Stomach (tissue), 8 donors: ENCODE measurements at regions not wholly inside any gene's neighbourhood (a gene's known extent, or its start where the extent isn't known, plus 50 kb on each side); places are given as distances from the start of the nearest gene placed in this dataset.

Experiments
- DNase-seq, 2 donors: peaks; one replicate each; pipeline versions ENCODE4 v3.0.0 to v3.0.0-alpha.2; 2013 to 2019
- H3K27ac ChIP-seq, 5 donors: fragments of 200-600 bp in 4 of 5; sonication (generic) in 4 of 5; one replicate each; pipeline ENCODE4 v1.5.1; 2013 to 2019; ENCODE audit warnings: mild to moderate bottlenecking in 1 of 5, moderate library complexity in 1 of 5
- H3K27me3 ChIP-seq, 3 donors: fragments of 200-600 bp; sonication (generic); one replicate each; pipeline ENCODE4 v1.5.1; 2017 to 2019; ENCODE audit warnings: mixed run types in 1 of 3
- H3K36me3 ChIP-seq, 4 donors: fragments of 200-600 bp; sonication (generic); 1 replicate in 3 of 4; 2 replicates in 1 of 4; pipeline ENCODE4 v1.5.1; 2016 to 2019
- H3K4me1 ChIP-seq, 4 donors: fragments of 200-600 bp; sonication (generic); one replicate each; pipeline ENCODE4 v1.5.1; 2016 to 2019
- H3K4me3 ChIP-seq, 4 donors: fragments of 200-600 bp; sonication (generic) in 3 of 4; one replicate each; pipeline ENCODE4 v1.5.1; 2016 to 2019; ENCODE audit warnings: mild to moderate bottlenecking in 1 of 4
- H3K9me3 ChIP-seq, 4 donors: fragments of 200-600 bp; sonication (generic); one replicate each; pipeline ENCODE4 v1.5.1; 2016 to 2019
- CTCF ChIP-seq, 7 experiments: fragments of 450-650 bp in 4 of 7; fragments of 200-600 bp in 3 of 7; sonication (generic) in 3 of 7; IDR thresholded peaks; one replicate each; pipeline ENCODE4 v1.5.1; 2016 to 2019; ENCODE audit warnings: antibody characterized with exemption in 7 of 7, control low read depth in 2 of 7, mild to moderate bottlenecking in 1 of 7
- EP300 ChIP-seq: sonication (generic); formaldehyde crosslinking; IDR thresholded peaks from one replicate; pipeline ENCODE4 v1.6.1; 2017; ENCODE audit warnings: antibody characterized with exemption
- POLR2A ChIP-seq, 4 donors: fragments of 450-650 bp; IDR thresholded peaks; one replicate each; pipeline ENCODE4 v1.6.1; 2016; ENCODE audit warnings: antibody characterized with exemption in 4 of 4, control low read depth in 2 of 4, mild to moderate bottlenecking in 1 of 4, moderate library complexity in 1 of 4
- POLR2AphosphoS5 ChIP-seq, 3 donors: sonication (generic); formaldehyde crosslinking; IDR thresholded peaks; one replicate each; pipeline ENCODE4 v1.6.1; 2016; ENCODE audit warnings: antibody characterized with exemption in 3 of 3
- WGBS, 5 donors: extraction: QIAGEN DNeasy Blood & Tissue Kit in 3 of 5; methylation state at CpG; one replicate each; pipeline versions ENCODE4 v1.1.5 to v1.1.7; 2013 to 2018; 5-methylcytosine and 5-hydroxymethylcytosine counted together
- intact Hi-C: fragments of 100-400 bp; cut with DNase I; formaldehyde crosslinking; loops from one replicate; pipeline ENCODE4 v1.15.1; 2023; ENCODE audit warnings: low total_unique reads
- donor health status: healthy with polysubstance abuse.
- donor health status: Bipolar disorder and iron deficiency.
- donor health status: healthy.

GRCh38 chr10:44172883-44173607, 211.9 kb downstream of the CXCL12 start:
- WGBS, 5 donors, result 32 to 71% (median 54%) methylated on average over 3 of the region's 3 CpGs
- Histone ChIP-seq H3K4me3 (no peak overlapping the region), H3K27me3 (no peaks in the 10 kb centered on the region), H3K27ac (no peak overlapping the region), H3K4me1 (peaks cover 0 to 15% (median 7%) of the 10 kb centered on the region in 4 donors), H3K36me3 (no peaks in the 10 kb centered on the region), H3K9me3 (no peaks in the 10 kb centered on the region)
- peak in 1 of 2 donors; percentile 42 for DNase-seq
- intact Hi-C loops, result no loop called here
- TF ChIP-seq POLR2A (IDR thresholded peaks at IDR 0.05), result no peak
- TF ChIP-seq CTCF (IDR thresholded peaks at IDR 0.05), result no peak

- no peak overlapping the region for H3K4me3 ChIP-seq
- WGBS, 5 donors, result 75 to 96% (median 93%) methylated on average over 4 of the region's 4 CpGs
- DNase-seq, result no peak
- H3K4me1 ChIP-seq, result peaks cover 0 to 15% (median 7%) of the 10 kb centered on the region in 4 donors
- no peaks in the 10 kb centered on the region for H3K9me3 ChIP-seq
- H3K27me3 ChIP-seq, result no peaks in the 10 kb centered on the region
- no peaks in the 10 kb centered on the region for H3K36me3 ChIP-seq
- intact Hi-C loops, result no loop called here
- TF ChIP-seq POLR2A (IDR thresholded peaks at IDR 0.05), result no peak
- TF ChIP-seq CTCF (IDR thresholded peaks at IDR 0.05), result no peak
- no peak for TF ChIP-seq POLR2AphosphoS5 (IDR thresholded peaks at IDR 0.05)
- TF ChIP-seq EP300, result no peak
- no peak overlapping the region for H3K27ac ChIP-seq
Observed at GRCh38 chr10:44171765-44172164, 213.1 kb downstream of the CXCL12 start.

- DNase-seq, result no peak
- H3K4me1 ChIP-seq, result peaks cover 0 to 13% (median 4%) of the 10 kb centered on the region in 4 donors
- H3K9me3 ChIP-seq, result no peaks in the 10 kb centered on the region
- H3K36me3 ChIP-seq, result no peaks in the 10 kb centered on the region
- intact Hi-C loops, result no loop called here
- no peak overlapping the region for H3K4me3 ChIP-seq
- TF ChIP-seq POLR2A (IDR thresholded peaks at IDR 0.05) (no peak), CTCF (IDR thresholded peaks at IDR 0.05) (no peak), POLR2AphosphoS5 (IDR thresholded peaks at IDR 0.05) (no peak), EP300 (no peak)
- WGBS, 5 donors, result 34 to 54% (median 48%) methylated on average over 5 of the region's 5 CpGs
- no peaks in the 10 kb centered on the region for H3K27me3 ChIP-seq
- H3K27ac ChIP-seq, result no peak overlapping the region
Observed at GRCh38 chr10:44168478-44168877, 216.4 kb downstream of the CXCL12 start.

- no peak overlapping the region for H3K4me3 ChIP-seq
- H3K27ac ChIP-seq, result no peak overlapping the region
- no peaks in the 10 kb centered on the region for H3K36me3 ChIP-seq
- 76 to 85% (median 79%) methylated on average over 6 of the region's 6 CpGs for WGBS, 5 donors
- no peak for DNase-seq
- no peaks in the 10 kb centered on the region for H3K27me3 ChIP-seq
- no peak for TF ChIP-seq POLR2A (IDR thresholded peaks at IDR 0.05)
- no peak for TF ChIP-seq POLR2AphosphoS5 (IDR thresholded peaks at IDR 0.05)
- no peak for TF ChIP-seq EP300
- TF ChIP-seq CTCF (IDR thresholded peaks at IDR 0.05), result no peak
- H3K4me1 ChIP-seq, result peaks cover 0 to 5% (median under 1%) of the 10 kb centered on the region in 4 donors
- intact Hi-C loops, result no loop called here
- no peaks in the 10 kb centered on the region for H3K9me3 ChIP-seq
Observed at GRCh38 chr10:44167752-44168151, 217.1 kb downstream of the CXCL12 start.
